PC-9 (cell line): ENCODE measurements at regions not wholly inside any gene's neighbourhood (a gene's known extent, or its start where the extent isn't known, plus 50 kb on each side); places are given as distances from the start of the nearest gene placed in this dataset.

Experiments used
- BruUV-seq: library from RNA; stranded (reverse); fragments of 400-500 nt; replicated peaks from 2 replicates; lab custom pipeline; 2021; lab: Mats Ljungman, UMichigan
- CTCF ChIA-PET: fragments of 300-600 bp; sonication (Branson Sonifier 250); formaldehyde crosslinking; loops from one replicate; lab custom pipeline; 2022; ENCODE audit warnings: antibody characterized with exemption; lab: Charles Lee
- POLR2A ChIA-PET: fragments of 300-600 bp; sonication (Branson Sonifier 250); formaldehyde crosslinking; loops from one replicate; lab custom pipeline; 2022; ENCODE audit warnings: antibody characterized with exemption; ENCODE audit not compliant: unreplicated experiment; lab: Charles Lee
- DNase-seq, 2 experiments: peaks; one replicate each; pipeline versions ENCODE4 v3.0.0 to v3.0.0-alpha.2; 2015 to 2022; ENCODE audit warnings: mixed read lengths in 1 of 2
- H2AFZ ChIP-seq: fragments of 200-600 bp; sonication (generic); 2 replicates; pipeline ENCODE4 v1.8.1; 2017; ENCODE audit warnings: antibody characterized with exemption
- H3F3A ChIP-seq: fragments of 200-600 bp; sonication (generic); 2 replicates; pipeline ENCODE4 v1.8.1; 2017; ENCODE audit warnings: antibody characterized with exemption, mild to moderate bottlenecking, low read depth; ENCODE audit not compliant: insufficient read depth
- H3K27ac ChIP-seq: fragments of 200-600 bp; sonication (generic); 2 replicates; pipeline ENCODE4 v1.6.1; 2016; ENCODE audit warnings: mixed run types
- H3K27me3 ChIP-seq: fragments of 200-600 bp; sonication (generic); 2 replicates; pipeline ENCODE4 v1.6.1; 2016; ENCODE audit warnings: low read depth, mixed run types; ENCODE audit not compliant: insufficient read depth
- H3K36me3 ChIP-seq: fragments of 200-600 bp; sonication (generic); 2 replicates; pipeline ENCODE4 v1.6.1; 2016; ENCODE audit warnings: low read depth, mixed run types
- H3K4me1 ChIP-seq: fragments of 200-600 bp; sonication (generic); replicated peaks from 2 replicates; pipeline ENCODE4 v1.6.1; 2016; ENCODE audit warnings: mixed run types; ENCODE audit not compliant: insufficient read depth
- H3K4me2 ChIP-seq: fragments of 200-600 bp; sonication (generic); 2 replicates; pipeline ENCODE4 v1.6.1; 2017; ENCODE audit warnings: mixed run types
- H3K4me3 ChIP-seq: fragments of 200-600 bp; sonication (generic); 2 replicates; pipeline ENCODE4 v1.6.1; 2016; ENCODE audit warnings: mixed run types
- H3K79me2 ChIP-seq: fragments of 200-600 bp; sonication (generic); 2 replicates; pipeline ENCODE4 v1.6.1; 2017; ENCODE audit warnings: low read depth, mixed run types
- H3K9me2 ChIP-seq: fragments of 200-600 bp; sonication (generic); 2 replicates; pipeline ENCODE4 v1.8.1; 2017; ENCODE audit warnings: mild to moderate bottlenecking; ENCODE audit not compliant: insufficient read depth
- H3K9me3 ChIP-seq: fragments of 200-600 bp; sonication (generic); 2 replicates; pipeline ENCODE4 v1.8.1; 2016; ENCODE audit warnings: low read depth; ENCODE audit not compliant: insufficient read depth
- H4K20me1 ChIP-seq: fragments of 200-600 bp; sonication (generic); 2 replicates; pipeline ENCODE4 v1.8.1; 2017; ENCODE audit not compliant: insufficient read depth
- CTCF ChIP-seq: fragments of 200-600 bp; sonication (generic); conservative IDR thresholded peaks from 2 replicates; pipeline ENCODE4 v1.6.1; 2017; ENCODE audit warnings: mixed run types, antibody characterized with exemption, mild to moderate bottlenecking, moderate library complexity
- EZH2 ChIP-seq: fragments of 200-600 bp; sonication (generic); IDR thresholded peaks from 2 replicates; pipeline ENCODE4 v1.8.0; 2017; ENCODE audit warnings: antibody characterized with exemption, low read depth
- intact Hi-C: fragments of 100-400 bp; cut with micrococcal nuclease; formaldehyde crosslinking; loops from one replicate; pipeline ENCODE4 v1.10.0; 2022; ENCODE audit not compliant: unreplicated experiment

DNA sequence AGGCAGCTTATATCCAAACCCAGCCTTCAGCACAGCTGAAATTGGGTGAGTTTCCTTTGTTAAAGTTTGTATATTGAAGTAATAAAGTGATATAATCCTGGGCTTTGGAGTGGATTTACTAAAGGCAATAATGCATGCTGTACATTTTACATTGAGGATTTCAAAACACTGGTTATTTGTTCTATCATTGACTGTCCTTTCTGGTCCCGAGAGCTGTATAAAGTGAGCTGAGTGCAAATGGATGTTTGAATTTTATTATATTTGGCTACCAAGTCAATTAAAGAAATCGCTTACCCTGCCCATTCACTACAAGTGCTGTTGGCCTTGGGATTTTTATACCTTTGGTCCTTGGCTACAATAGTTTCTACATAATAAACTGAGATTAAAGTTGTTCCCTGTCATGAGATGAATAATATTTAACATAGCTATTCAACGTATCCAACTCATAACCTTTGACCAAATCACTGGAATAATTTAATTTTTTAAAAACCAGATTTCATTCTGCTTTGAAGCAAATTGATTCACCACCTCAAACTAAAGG is 207.9 kb downstream of the KLF5 start:
- Histone ChIP-seq H4K20me1 (no peaks in the 10 kb centered on the region), H3K4me3 (no peak overlapping the region), H3K27me3 (no peaks in the 10 kb centered on the region), H2AFZ (no peak overlapping the region), H3K4me2 (no peak overlapping the region), H3K4me1 (no peaks in the 10 kb centered on the region), H3K36me3 (no peaks in the 10 kb centered on the region), H3K9me3 (peaks cover 3% of the 10 kb centered on the region; the same call in 1 of the 2 replicates), H3K9me2 (no peaks in the 10 kb centered on the region), H3K27ac (no peak overlapping the region), H3F3A (no peaks in the 10 kb centered on the region), H3K79me2 (no peaks in the 10 kb centered on the region)
- TF ChIP-seq EZH2 (no peak), CTCF (no peak)
- intact Hi-C loops, result no loop called here
- no TSS peak for BruUV-seq
- POLR2A ChIA-PET, result no interaction called here
- CTCF ChIA-PET, result no interaction called here
- DNase-seq, result no peak

GRCh38 chr13:73262862-73263627 is 204.2 kb downstream of the KLF5 start:
- H3K79me2 ChIP-seq, result no peaks in the 10 kb centered on the region
- no peak overlapping the region for H3K4me3 ChIP-seq
- TF ChIP-seq CTCF (no peak), EZH2 (no peak)
- POLR2A ChIA-PET, result no interaction called here
- H4K20me1 ChIP-seq, result no peaks in the 10 kb centered on the region
- H3K36me3 ChIP-seq, result no peaks in the 10 kb centered on the region
- no peaks in the 10 kb centered on the region for H3K9me2 ChIP-seq
- H3K4me1 ChIP-seq, result no peaks in the 10 kb centered on the region
- CTCF ChIA-PET, result interaction anchor here (0.6 kb wide), 1 partner anchor 170 kb away, joined by 3 read pairs; no protein-coding TSS in a partner anchor
- H3K27me3 ChIP-seq, result no peaks in the 10 kb centered on the region
- no peak overlapping the region for H2AFZ ChIP-seq
- no peak overlapping the region for H3K27ac ChIP-seq
- intact Hi-C loops, result no loop called here
- no peaks in the 10 kb centered on the region for H3F3A ChIP-seq
- H3K4me2 ChIP-seq, result no peak overlapping the region
- BruUV-seq, result no TSS peak
- no peak for DNase-seq
- no peaks in the 10 kb centered on the region for H3K9me3 ChIP-seq

DNA sequence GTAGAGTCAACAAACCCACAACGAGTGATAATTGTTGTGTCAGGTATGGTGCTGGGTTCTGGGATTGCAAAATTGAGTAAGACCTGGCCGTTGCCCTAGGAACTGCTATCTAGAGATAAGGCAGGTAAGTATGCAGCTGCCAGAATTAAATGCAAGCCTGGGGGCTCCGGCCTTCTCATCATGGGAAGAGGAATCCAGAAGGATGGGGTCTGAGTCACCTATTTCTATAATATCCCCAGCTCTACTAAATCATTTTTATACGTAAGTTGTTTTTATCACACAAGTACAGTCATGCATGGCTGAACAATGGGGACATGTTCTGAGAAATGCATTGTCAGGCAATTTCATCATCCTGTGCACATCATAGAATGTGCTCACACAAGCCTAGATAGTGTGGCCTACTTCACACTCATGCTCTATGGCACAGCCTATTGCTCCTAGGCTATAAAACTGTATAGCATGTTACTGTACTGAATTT is 203.0 kb downstream of the KLF5 start:
- H4K20me1 ChIP-seq, result no peaks in the 10 kb centered on the region
- H3K36me3 ChIP-seq, result no peaks in the 10 kb centered on the region
- no peak overlapping the region for H3K4me3 ChIP-seq
- DNase-seq, result peak in 1 of 2 experiments; percentile 38
- H3F3A ChIP-seq, result no peaks in the 10 kb centered on the region
- no peak overlapping the region for H2AFZ ChIP-seq
- TF ChIP-seq EZH2 (no peak), CTCF (no peak)
- no peaks in the 10 kb centered on the region for H3K27me3 ChIP-seq
- POLR2A ChIA-PET, result no interaction called here
- intact Hi-C loops, result no loop called here
- H3K27ac ChIP-seq, result no peak overlapping the region
- no peak overlapping the region for H3K4me2 ChIP-seq
- H3K79me2 ChIP-seq, result no peaks in the 10 kb centered on the region
- H3K9me3 ChIP-seq, result no peaks in the 10 kb centered on the region
- BruUV-seq, result no TSS peak
- no peaks in the 10 kb centered on the region for H3K4me1 ChIP-seq
- CTCF ChIA-PET, result no interaction called here
- no peaks in the 10 kb centered on the region for H3K9me2 ChIP-seq
